LNCaP clone FGC (cell line): ENCODE measurements at regions not wholly inside any gene's neighbourhood (a gene's known extent, or its start where the extent isn't known, plus 50 kb on each side); places are given as distances from the start of the nearest gene placed in this dataset.

ENCODE experiments used
- DNase-seq: peaks from one replicate; pipeline ENCODE4 v3.0.0-alpha.2; 2011; ENCODE audit warnings: low read depth
- H3K4me3 ChIP-seq: 2 replicates; pipeline ENCODE4 v1.5.1; 2011; ENCODE audit warnings: mild to moderate bottlenecking, low read depth, low read length, control low read depth
- CTCF ChIP-seq: IDR thresholded peaks from 2 replicates; pipeline ENCODE4 v1.5.1; 2012; ENCODE audit warnings: mild to moderate bottlenecking; ENCODE audit not compliant: control insufficient read depth, insufficient read depth; ENCODE audit errors: extremely low read depth

- H3K4me3 ChIP-seq: no peak overlapping the region
- no peak for TF ChIP-seq CTCF
- no peak for DNase-seq
Observed at GRCh38 chr18:64273724-64274123, 124.8 kb upstream of the LINC00305 start.

- H3K4me3 ChIP-seq: no peak overlapping the region
- no peak for TF ChIP-seq CTCF
- DNase-seq: no peak
Observed at GRCh38 chr18:64271975-64272659, 123.2 kb upstream of the LINC00305 start.

GRCh38 chr18:64271246-64271645 is 122.4 kb upstream of the LINC00305 start:
- no peak for TF ChIP-seq CTCF
- DNase-seq: no peak
- H3K4me3 ChIP-seq: no peak overlapping the region

- H3K4me3 ChIP-seq: no peak overlapping the region
- DNase-seq: no peak
- TF ChIP-seq CTCF: no peak
Observed at GRCh38 chr18:64270608-64271007, 121.7 kb upstream of the LINC00305 start.

- H3K4me3 ChIP-seq: no peak overlapping the region
- no peak for TF ChIP-seq CTCF
- no peak for DNase-seq
Observed at GRCh38 chr18:64270121-64270520, 121.2 kb upstream of the LINC00305 start.

GRCh38 chr18:64264171-64264570 is 115.3 kb upstream of the LINC00305 start:
- no peak for TF ChIP-seq CTCF
- no peak overlapping the region for H3K4me3 ChIP-seq
- no peak for DNase-seq

- DNase-seq: no peak
- no peak overlapping the region for H3K4me3 ChIP-seq
- no peak for TF ChIP-seq CTCF
Observed at GRCh38 chr18:64260810-64261209, 111.9 kb upstream of the LINC00305 start.
